ENCODE measurements at regions not wholly inside any gene's neighbourhood (a gene's known extent, or its start where the extent isn't known, plus 50 kb on each side); places are given as distances from the start of the nearest gene placed in this dataset.

GRCh38 chr5:5925191-5925590 lies 453.2 kb downstream of the MED10 start:
- Mint-ChIP-seq H3K27me3 (ENCODE audit: low read depth in 2 of 2) (no peaks in the 10 kb centered on the region), H3K36me3 (no peaks in the 10 kb centered on the region), H3K4me3 (no peak overlapping the region), H3K27ac (no peak overlapping the region), H3K9me3 (no peaks in the 10 kb centered on the region), H3K4me1 (no peaks in the 10 kb centered on the region)
- Histone ChIP-seq H3K27me3 (ENCODE audit: control insufficient read depth, insufficient read depth, low read length) (no peaks in the 10 kb centered on the region), H3K4me3 (ENCODE audit: low read length) (no peak overlapping the region), H3K27ac (ENCODE audit: low read length) (no peak overlapping the region), H3K4me1 (ENCODE audit: control insufficient read depth, insufficient read depth, low read length) (no peaks in the 10 kb centered on the region), H3K36me3 (ENCODE audit: control insufficient read depth, insufficient read depth, low read length) (no peaks in the 10 kb centered on the region), H3K9me3 (ENCODE audit: control insufficient read depth, insufficient read depth, low read length) (no peaks in the 10 kb centered on the region)
- ATAC-seq (no peak), DNase-seq (no peak)
- TF ChIP-seq CTCF (IDR thresholded peaks at IDR 0.05), result no peak
- intact Hi-C loops (cut with micrococcal nuclease), result no loop called here
- WGBS (ENCODE audit: insufficient coverage), result 78% methylated on average over 7 of the region's 7 CpGs

- intact Hi-C loops (cut with micrococcal nuclease), result no loop called here
- Mint-ChIP-seq H3K27me3 (ENCODE audit: low read depth in 2 of 2) (no peaks in the 10 kb centered on the region), H3K27ac (no peak overlapping the region), H3K36me3 (no peaks in the 10 kb centered on the region), H3K9me3 (no peaks in the 10 kb centered on the region), H3K4me1 (no peaks in the 10 kb centered on the region), H3K4me3 (no peak overlapping the region)
- DNase-seq (no peak), ATAC-seq (no peak)
- Histone ChIP-seq H3K27me3 (ENCODE audit: control insufficient read depth, insufficient read depth, low read length) (no peaks in the 10 kb centered on the region), H3K9me3 (ENCODE audit: control insufficient read depth, insufficient read depth, low read length) (no peaks in the 10 kb centered on the region), H3K4me3 (ENCODE audit: low read length) (no peak overlapping the region), H3K4me1 (ENCODE audit: control insufficient read depth, insufficient read depth, low read length) (no peaks in the 10 kb centered on the region), H3K36me3 (ENCODE audit: control insufficient read depth, insufficient read depth, low read length) (no peaks in the 10 kb centered on the region), H3K27ac (ENCODE audit: low read length) (no peak overlapping the region)
- no peak for TF ChIP-seq CTCF (IDR thresholded peaks at IDR 0.05)
- WGBS (ENCODE audit: insufficient coverage), result 44% methylated on average over 2 of the region's 2 CpGs
Observed at GRCh38 chr5:5919411-5919810, 458.9 kb downstream of the MED10 start.

- Histone ChIP-seq H3K27ac (ENCODE audit: low read length) (no peak overlapping the region), H3K9me3 (ENCODE audit: control insufficient read depth, insufficient read depth, low read length) (no peaks in the 10 kb centered on the region), H3K36me3 (ENCODE audit: control insufficient read depth, insufficient read depth, low read length) (no peaks in the 10 kb centered on the region), H3K4me1 (ENCODE audit: control insufficient read depth, insufficient read depth, low read length) (no peaks in the 10 kb centered on the region), H3K4me3 (ENCODE audit: low read length) (no peak overlapping the region), H3K27me3 (ENCODE audit: control insufficient read depth, insufficient read depth, low read length) (no peaks in the 10 kb centered on the region)
- H3K36me3 Mint-ChIP-seq, result no peaks in the 10 kb centered on the region
- intact Hi-C loops (cut with micrococcal nuclease), result no loop called here
- ATAC-seq (no peak), DNase-seq (no peak)
- H3K4me1 Mint-ChIP-seq, result no peaks in the 10 kb centered on the region
- H3K9me3 Mint-ChIP-seq, result peaks cover 0 to 3% of the 10 kb centered on the region in 2 donors
- TF ChIP-seq CTCF (IDR thresholded peaks at IDR 0.05), result no peak
- WGBS (ENCODE audit: insufficient coverage), result 100% methylated on average over 1 of the region's 3 CpGs
- no peak overlapping the region for H3K27ac Mint-ChIP-seq
- H3K4me3 Mint-ChIP-seq, result no peak overlapping the region
- no peaks in the 10 kb centered on the region for H3K27me3 Mint-ChIP-seq (ENCODE audit: low read depth in 2 of 2)
Observed at GRCh38 chr5:5906778-5907177, 471.6 kb downstream of the MED10 start.

- 72% methylated on average over 2 of the region's 2 CpGs for WGBS (ENCODE audit: insufficient coverage)
- Mint-ChIP-seq H3K4me3 (no peak overlapping the region), H3K27ac (no peak overlapping the region), H3K4me1 (no peaks in the 10 kb centered on the region), H3K27me3 (ENCODE audit: low read depth in 2 of 2) (no peaks in the 10 kb centered on the region), H3K36me3 (no peaks in the 10 kb centered on the region), H3K9me3 (peaks cover 0 to 3% of the 10 kb centered on the region in 2 donors)
- intact Hi-C loops (cut with micrococcal nuclease), result no loop called here
- H3K4me3 ChIP-seq (ENCODE audit: low read length), result no peak overlapping the region
- H3K36me3 ChIP-seq (ENCODE audit: control insufficient read depth, insufficient read depth, low read length), result no peaks in the 10 kb centered on the region
- H3K4me1 ChIP-seq (ENCODE audit: control insufficient read depth, insufficient read depth, low read length), result no peaks in the 10 kb centered on the region
- no peak overlapping the region for H3K27ac ChIP-seq (ENCODE audit: low read length)
- no peak for TF ChIP-seq CTCF (IDR thresholded peaks at IDR 0.05)
- no peak for DNase-seq
- ATAC-seq, result no peak
- H3K27me3 ChIP-seq (ENCODE audit: control insufficient read depth, insufficient read depth, low read length), result no peaks in the 10 kb centered on the region
- no peaks in the 10 kb centered on the region for H3K9me3 ChIP-seq (ENCODE audit: control insufficient read depth, insufficient read depth, low read length)
Observed at GRCh38 chr5:5905186-5905585, 473.2 kb downstream of the MED10 start.
